Trophoblast cell (in vitro differentiated cells and primary cell): ENCODE measurements at regions not wholly inside any gene's neighbourhood (a gene's known extent, or its start where the extent isn't known, plus 50 kb on each side); places are given as distances from the start of the nearest gene placed in this dataset.

Experiments used
- DNase-seq, 2 donors: peaks; one replicate each; pipeline ENCODE4 v3.0.0-alpha.2; 2016
- H2AFZ ChIP-seq: 2 replicates; pipeline ENCODE4 v1.6.1; 2013; ENCODE audit warnings: low read length, moderate library complexity, mild to moderate bottlenecking; ENCODE audit not compliant: insufficient read depth, poor library complexity
- H2AK5ac ChIP-seq: 2 replicates; pipeline ENCODE4 v1.6.1; 2013; ENCODE audit warnings: mild to moderate bottlenecking, low read length
- H2BK120ac ChIP-seq: 2 replicates; pipeline ENCODE4 v1.6.1; 2013; ENCODE audit warnings: low read length, mild to moderate bottlenecking, moderate library complexity; ENCODE audit not compliant: insufficient read depth, poor library complexity
- H2BK12ac ChIP-seq: 2 replicates; pipeline ENCODE4 v1.6.1; 2013; ENCODE audit warnings: mild to moderate bottlenecking, low read length, moderate library complexity
- H2BK5ac ChIP-seq: 2 replicates; pipeline ENCODE4 v1.6.1; 2013; ENCODE audit warnings: low read length, low read depth, moderate library complexity, mild to moderate bottlenecking; ENCODE audit not compliant: poor library complexity
- H3K14ac ChIP-seq: 2 replicates; pipeline ENCODE4 v1.6.1; 2013; ENCODE audit warnings: mild to moderate bottlenecking, low read length
- H3K18ac ChIP-seq: 2 replicates; pipeline ENCODE4 v1.6.1; 2013; ENCODE audit warnings: mild to moderate bottlenecking, low read length
- H3K23ac ChIP-seq: 2 replicates; pipeline ENCODE4 v1.6.1; 2013; ENCODE audit warnings: low read length
- H3K27ac ChIP-seq: 2 replicates; pipeline ENCODE4 v1.5.1; 2013; ENCODE audit warnings: low read depth, mild to moderate bottlenecking, inconsistent platforms, low read length, moderate library complexity
- H3K27me3 ChIP-seq: 2 replicates; pipeline ENCODE4 v1.6.1; 2013; ENCODE audit warnings: inconsistent platforms, mild to moderate bottlenecking, low read length, moderate library complexity; ENCODE audit not compliant: insufficient read depth
- H3K36me3 ChIP-seq, 2 experiments: 1 replicate in 1 of 2; 2 replicates in 1 of 2; pipeline ENCODE4 v1.6.1; 2013; ENCODE audit warnings: low read length in 2 of 2, mild to moderate bottlenecking in 2 of 2, moderate library complexity in 1 of 2; ENCODE audit not compliant: insufficient read depth in 2 of 2, control insufficient read depth in 1 of 2
- H3K4ac ChIP-seq: 2 replicates; pipeline ENCODE4 v1.6.1; 2013; ENCODE audit warnings: low read depth, mild to moderate bottlenecking, low read length, moderate library complexity
- H3K4me1 ChIP-seq, 2 experiments: 1 replicate in 1 of 2; 2 replicates in 1 of 2; pipeline ENCODE4 v1.6.1; 2013; ENCODE audit warnings: low read length in 2 of 2, mild to moderate bottlenecking in 2 of 2, moderate library complexity in 1 of 2; ENCODE audit not compliant: insufficient read depth in 2 of 2, control insufficient read depth in 1 of 2
- H3K4me2 ChIP-seq: 2 replicates; pipeline ENCODE4 v1.6.1; 2013; ENCODE audit warnings: inconsistent platforms, mild to moderate bottlenecking, low read length, moderate library complexity
- H3K4me3 ChIP-seq: 2 replicates; pipeline ENCODE4 v1.5.1; 2013; ENCODE audit warnings: mild to moderate bottlenecking, low read depth, low read length, inconsistent platforms
- H3K79me1 ChIP-seq: one replicate; pipeline ENCODE4 v1.6.1; 2013; ENCODE audit warnings: low read length
- H3K79me2 ChIP-seq: 2 replicates; pipeline ENCODE4 v1.6.1; 2013; ENCODE audit warnings: low read length, mild to moderate bottlenecking; ENCODE audit not compliant: control insufficient read depth, insufficient read depth, poor library complexity
- H3K9ac ChIP-seq: 2 replicates; pipeline ENCODE4 v1.6.1; 2013; ENCODE audit warnings: mild to moderate bottlenecking, low read length
- H3K9me3 ChIP-seq: 2 replicates; pipeline ENCODE4 v1.6.1; 2013; ENCODE audit warnings: low read depth, mild to moderate bottlenecking, control low read depth, inconsistent platforms, low read length; ENCODE audit not compliant: insufficient read depth
- H4K12ac ChIP-seq: 2 replicates; pipeline ENCODE4 v1.6.1; 2013; ENCODE audit warnings: low read depth, mild to moderate bottlenecking, low read length, moderate library complexity
- H4K8ac ChIP-seq: 2 replicates; pipeline ENCODE4 v1.6.1; 2013; ENCODE audit warnings: low read depth, mild to moderate bottlenecking, low read length, moderate library complexity
- H4K91ac ChIP-seq: one replicate; pipeline ENCODE4 v1.6.1; 2013; ENCODE audit warnings: low read depth, mild to moderate bottlenecking, low read length, moderate library complexity
- WGBS: extraction: QIAGEN DNeasy Blood & Tissue Kit; methylation state at CpG from one replicate; pipeline ENCODE4 v1.1.7; 2013; ENCODE audit warnings: missing lambda C conversion rate; ENCODE audit not compliant: insufficient read length, insufficient coverage; ENCODE audit errors: extremely low coverage; 5-methylcytosine and 5-hydroxymethylcytosine counted together

DNA sequence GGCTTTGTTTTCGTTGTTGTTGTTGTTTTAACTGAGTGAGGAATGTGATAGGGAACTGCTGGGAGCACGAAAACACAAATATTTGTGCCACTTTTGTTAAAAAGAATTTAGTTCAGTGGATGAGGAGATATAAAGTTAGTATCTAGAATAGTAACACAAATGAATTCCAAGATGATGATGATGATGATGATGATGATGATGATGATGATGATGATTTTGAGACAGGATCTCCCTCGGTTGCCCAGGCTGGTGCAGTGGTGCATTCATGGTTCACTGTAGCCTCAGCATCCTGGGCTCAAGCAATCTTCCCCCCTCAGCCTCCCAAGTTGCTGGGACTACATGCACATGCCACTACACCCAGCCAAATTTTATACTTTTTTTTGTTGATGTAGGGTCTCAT, 223.7 kb downstream of the DSEL start:
- no peak overlapping the region for H3K27ac ChIP-seq
- no peaks in the 10 kb centered on the region for H3K79me1 ChIP-seq
- H3K9ac ChIP-seq = no peak overlapping the region
- no peak overlapping the region for H3K14ac ChIP-seq
- H3K9me3 ChIP-seq = no peaks in the 10 kb centered on the region
- no peaks in the 10 kb centered on the region for H3K79me2 ChIP-seq
- no peak overlapping the region for H2AK5ac ChIP-seq
- no peak overlapping the region for H2AFZ ChIP-seq
- no peaks in the 10 kb centered on the region for H3K4me1 ChIP-seq
- H3K23ac ChIP-seq = no peak overlapping the region
- no CpG with 5 or more reads among the region's 3 CpGs for WGBS
- H3K18ac ChIP-seq = no peak overlapping the region
- no peak overlapping the region for H4K8ac ChIP-seq
- H3K4ac ChIP-seq = no peak overlapping the region
- H3K36me3 ChIP-seq = no peaks in the 10 kb centered on the region
- no peaks in the 10 kb centered on the region for H3K27me3 ChIP-seq
- DNase-seq = no peak
- no peak overlapping the region for H2BK12ac ChIP-seq
- H2BK5ac ChIP-seq = no peak overlapping the region
- no peak overlapping the region for H4K91ac ChIP-seq
- no peak overlapping the region for H3K4me3 ChIP-seq
- no peak overlapping the region for H3K4me2 ChIP-seq
- no peak overlapping the region for H4K12ac ChIP-seq
- no peak overlapping the region for H2BK120ac ChIP-seq

DNA sequence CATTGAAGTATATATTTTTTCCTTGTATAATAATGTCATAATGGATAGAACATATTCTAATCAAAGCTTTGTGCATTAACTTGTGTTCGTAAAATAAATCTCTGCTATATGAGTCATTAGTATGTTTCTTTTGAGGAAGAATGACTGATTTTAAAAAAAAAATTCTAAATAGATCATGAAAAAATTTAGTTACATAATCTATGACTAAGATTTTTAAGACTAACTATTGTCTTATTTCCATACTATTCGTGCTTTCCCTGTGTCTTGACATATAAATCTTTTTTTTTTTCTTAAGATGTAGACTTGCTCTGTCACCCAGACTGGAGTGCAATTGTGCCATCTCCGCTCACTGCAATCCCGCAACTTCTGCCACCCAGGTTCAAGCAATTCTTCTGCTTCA, 226.1 kb downstream of the DSEL start:
- WGBS = no CpG with 5 or more reads among the region's 4 CpGs

DNA sequence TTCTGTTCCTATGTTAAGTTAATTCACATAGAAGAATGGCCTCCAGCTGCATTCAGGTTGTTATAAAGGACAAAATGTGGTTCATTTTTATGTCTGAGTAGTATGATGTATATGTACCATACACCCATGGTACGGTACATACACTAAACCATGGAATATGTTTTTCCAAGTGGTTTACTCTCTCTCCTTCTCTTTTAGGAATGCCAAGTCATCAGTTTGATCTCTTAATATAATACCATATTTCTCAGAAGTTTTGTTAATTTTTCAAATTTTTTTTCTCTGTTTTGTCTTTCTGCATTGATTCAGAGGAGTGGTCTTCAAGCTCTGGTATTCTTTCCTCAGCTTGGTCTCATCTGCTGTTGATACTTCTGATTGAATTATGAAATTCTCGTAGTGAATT, 230.9 kb downstream of the DSEL start:
- no peak overlapping the region for H2AK5ac ChIP-seq
- H3K18ac ChIP-seq = no peak overlapping the region
- H3K4me2 ChIP-seq = no peak overlapping the region
- H3K14ac ChIP-seq = no peak overlapping the region
- H3K4me3 ChIP-seq = no peak overlapping the region
- H2AFZ ChIP-seq = no peak overlapping the region
- no peak overlapping the region for H3K23ac ChIP-seq
- H2BK120ac ChIP-seq = no peak overlapping the region
- H3K4ac ChIP-seq = no peak overlapping the region
- no peaks in the 10 kb centered on the region for H3K36me3 ChIP-seq
- H4K12ac ChIP-seq = no peak overlapping the region
- H3K9ac ChIP-seq = no peak overlapping the region
- H3K27me3 ChIP-seq = no peaks in the 10 kb centered on the region
- no peak overlapping the region for H2BK5ac ChIP-seq
- no peaks in the 10 kb centered on the region for H3K79me2 ChIP-seq
- DNase-seq = no peak
- no peak overlapping the region for H4K8ac ChIP-seq
- no peak overlapping the region for H3K27ac ChIP-seq
- H3K4me1 ChIP-seq = no peaks in the 10 kb centered on the region
- no peaks in the 10 kb centered on the region for H3K79me1 ChIP-seq
- no peak overlapping the region for H2BK12ac ChIP-seq
- H4K91ac ChIP-seq = no peak overlapping the region
- no peaks in the 10 kb centered on the region for H3K9me3 ChIP-seq
- WGBS = no CpG with 5 or more reads among the region's 2 CpGs

More for the DNA sequence above, 226.1 kb downstream of the DSEL start:
- Histone ChIP-seq H4K91ac (no peak overlapping the region), H2AFZ (no peak overlapping the region), H3K27me3 (no peaks in the 10 kb centered on the region), H3K4ac (no peak overlapping the region), H3K4me1 (no peaks in the 10 kb centered on the region), H4K12ac (no peak overlapping the region), H2BK120ac (no peak overlapping the region), H3K79me1 (no peaks in the 10 kb centered on the region), H3K27ac (no peak overlapping the region), H3K4me3 (no peak overlapping the region), H4K8ac (no peak overlapping the region), H3K14ac (no peak overlapping the region), H2BK12ac (no peak overlapping the region), H3K9ac (no peak overlapping the region), H3K18ac (no peak overlapping the region), H3K4me2 (no peak overlapping the region), H3K79me2 (no peaks in the 10 kb centered on the region), H2AK5ac (no peak overlapping the region), H3K23ac (no peak overlapping the region), H2BK5ac (no peak overlapping the region), H3K9me3 (no peaks in the 10 kb centered on the region), H3K36me3 (no peaks in the 10 kb centered on the region)
- DNase-seq = no peak

DNA sequence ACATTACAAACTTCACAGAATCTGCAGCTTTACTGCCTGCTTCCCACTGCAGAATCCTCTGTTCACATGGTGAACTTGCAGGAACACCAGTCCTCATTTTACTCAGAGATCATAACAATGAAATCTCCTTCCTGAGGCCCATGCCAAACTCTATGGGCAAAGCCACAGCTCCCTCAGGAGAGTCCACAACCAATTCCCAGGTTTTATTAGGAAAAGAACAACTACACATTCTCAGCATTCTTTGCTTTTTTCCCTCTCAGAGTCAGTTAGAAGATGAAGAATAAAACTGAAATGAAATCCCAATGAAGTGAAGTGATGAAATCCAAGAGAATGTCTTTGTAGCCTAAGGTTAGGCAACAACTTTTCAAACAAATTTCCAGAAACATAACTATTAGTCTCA, 233.7 kb downstream of the DSEL start:
- no peak overlapping the region for H3K4me2 ChIP-seq
- H4K12ac ChIP-seq = no peak overlapping the region
- no peak overlapping the region for H4K8ac ChIP-seq
- H3K79me2 ChIP-seq = no peaks in the 10 kb centered on the region
- no peak for DNase-seq
- no peaks in the 10 kb centered on the region for H3K36me3 ChIP-seq
- H2BK5ac ChIP-seq = no peak overlapping the region
- H2BK12ac ChIP-seq = no peak overlapping the region
- H3K27me3 ChIP-seq = no peaks in the 10 kb centered on the region
- no peaks in the 10 kb centered on the region for H3K4me1 ChIP-seq
- no peak overlapping the region for H3K18ac ChIP-seq
- no peak overlapping the region for H2AFZ ChIP-seq
- H3K79me1 ChIP-seq = no peaks in the 10 kb centered on the region
- no peak overlapping the region for H3K27ac ChIP-seq
- H3K23ac ChIP-seq = no peak overlapping the region
- no peak overlapping the region for H3K4me3 ChIP-seq
- no peak overlapping the region for H2BK120ac ChIP-seq
- no peak overlapping the region for H3K9ac ChIP-seq
- H3K4ac ChIP-seq = no peak overlapping the region
- no peaks in the 10 kb centered on the region for H3K9me3 ChIP-seq
- no peak overlapping the region for H3K14ac ChIP-seq
- no peak overlapping the region for H2AK5ac ChIP-seq
- H4K91ac ChIP-seq = no peak overlapping the region

DNA sequence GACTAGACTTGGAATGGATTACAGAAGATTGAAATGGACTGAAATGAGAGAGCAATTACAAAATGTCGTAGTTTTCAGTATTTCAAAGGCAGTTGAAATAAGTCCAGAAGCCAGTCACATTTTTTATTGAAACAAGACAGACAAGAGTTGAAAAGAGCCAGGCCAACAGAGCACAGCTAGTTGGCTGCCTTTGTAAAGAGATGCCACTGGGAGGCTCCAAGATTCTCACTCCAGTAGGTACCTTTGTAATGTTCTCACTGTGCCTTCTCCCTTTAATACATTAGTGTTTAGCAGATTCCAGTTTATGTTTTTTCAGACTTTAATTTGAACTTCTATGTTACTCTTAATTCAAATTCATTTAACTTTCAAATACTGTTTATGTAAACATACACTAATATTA, 234.8 kb downstream of the DSEL start:
- Histone ChIP-seq H3K36me3 (no peaks in the 10 kb centered on the region), H4K91ac (no peak overlapping the region), H3K27ac (no peak overlapping the region), H3K9me3 (no peaks in the 10 kb centered on the region), H2AK5ac (no peak overlapping the region), H3K4ac (no peak overlapping the region), H2AFZ (no peak overlapping the region), H3K79me1 (no peaks in the 10 kb centered on the region), H2BK120ac (no peak overlapping the region), H3K4me3 (no peak overlapping the region), H3K9ac (no peak overlapping the region), H3K14ac (no peak overlapping the region), H4K12ac (no peak overlapping the region), H3K4me2 (no peak overlapping the region), H3K79me2 (no peaks in the 10 kb centered on the region), H3K4me1 (no peaks in the 10 kb centered on the region), H2BK12ac (no peak overlapping the region), H3K18ac (no peak overlapping the region), H3K27me3 (no peaks in the 10 kb centered on the region), H4K8ac (no peak overlapping the region), H2BK5ac (no peak overlapping the region), H3K23ac (no peak overlapping the region)
- no CpG with 5 or more reads among the region's 1 CpG for WGBS
- DNase-seq = no peak
